GM19025 (cell line): ENCODE measurements at regions not wholly inside any gene's neighbourhood (a gene's known extent, or its start where the extent isn't known, plus 50 kb on each side); places are given as distances from the start of the nearest gene placed in this dataset.
"Not testable (repeated sequence)": the region's sequence is repeated elsewhere in the genome, so short reads cannot be mapped to it uniquely, and the experiment has no call there.

ENCODE experiments used
- ATAC-seq: cut with Tn5 transposase; IDR thresholded peaks from one replicate; pipeline ENCODE4 v1.9.1; 2021; ENCODE audit warnings: mild to moderate bottlenecking, low read depth, moderate library complexity; ENCODE audit not compliant: unreplicated experiment

GRCh38 chr1:229000187-229000586 lies 264.9 kb downstream of the RHOU start:
- ATAC-seq, result no peak

DNA sequence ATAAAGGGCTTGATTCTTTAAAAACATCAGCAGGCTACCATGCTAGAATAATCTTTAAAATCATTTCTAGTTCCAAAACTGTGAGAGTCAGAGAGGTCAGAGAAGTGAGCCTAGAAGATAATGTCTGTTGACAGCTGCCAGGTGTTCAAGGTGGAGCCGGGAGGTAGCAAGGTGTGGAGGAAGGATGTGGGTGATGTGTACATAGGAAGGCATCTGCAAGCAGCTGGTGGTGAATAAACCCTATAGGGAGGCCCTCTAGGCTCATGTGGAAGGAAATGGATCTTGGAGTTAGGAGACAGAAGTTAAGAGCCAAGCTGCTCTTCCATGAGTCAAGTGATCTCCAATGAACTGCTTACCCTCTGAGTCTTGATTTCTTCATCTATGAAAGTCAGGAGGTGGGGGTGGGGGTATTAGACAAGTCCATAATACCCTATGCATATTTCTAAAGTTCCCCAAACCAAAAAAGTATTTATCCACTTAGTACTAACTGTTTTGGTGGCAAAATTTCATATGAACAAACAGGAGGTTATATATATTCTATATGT lies 266.3 kb downstream of the RHOU start:
- ATAC-seq, result no peak

GRCh38 chr1:229002037-229002436 lies 266.8 kb downstream of the RHOU start:
- no peak for ATAC-seq

DNA sequence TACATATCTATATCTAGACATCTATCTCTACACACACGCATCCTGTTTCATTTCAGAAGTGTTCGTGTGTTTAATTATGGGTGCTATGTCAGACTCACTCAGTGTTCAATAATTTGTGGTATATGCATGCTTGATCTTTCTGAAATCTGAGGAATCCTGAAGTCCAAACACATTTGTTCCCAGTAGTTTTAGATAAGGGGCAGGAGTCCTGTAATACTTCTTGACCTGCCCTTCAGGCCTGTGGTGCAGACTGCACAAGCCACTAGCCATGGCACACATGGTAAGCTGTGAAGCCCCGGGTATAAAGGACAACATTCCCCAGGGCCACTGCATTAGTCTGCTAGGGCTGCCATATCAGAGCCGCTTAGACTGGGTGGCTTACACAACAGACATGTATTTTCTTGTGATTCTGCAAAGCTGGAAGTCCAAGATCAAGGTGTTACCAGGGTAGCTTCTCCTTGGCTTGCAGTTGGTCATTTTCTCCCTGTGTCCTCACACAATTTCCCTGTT lies 267.2 kb downstream of the RHOU start:
- ATAC-seq, result no peak

DNA sequence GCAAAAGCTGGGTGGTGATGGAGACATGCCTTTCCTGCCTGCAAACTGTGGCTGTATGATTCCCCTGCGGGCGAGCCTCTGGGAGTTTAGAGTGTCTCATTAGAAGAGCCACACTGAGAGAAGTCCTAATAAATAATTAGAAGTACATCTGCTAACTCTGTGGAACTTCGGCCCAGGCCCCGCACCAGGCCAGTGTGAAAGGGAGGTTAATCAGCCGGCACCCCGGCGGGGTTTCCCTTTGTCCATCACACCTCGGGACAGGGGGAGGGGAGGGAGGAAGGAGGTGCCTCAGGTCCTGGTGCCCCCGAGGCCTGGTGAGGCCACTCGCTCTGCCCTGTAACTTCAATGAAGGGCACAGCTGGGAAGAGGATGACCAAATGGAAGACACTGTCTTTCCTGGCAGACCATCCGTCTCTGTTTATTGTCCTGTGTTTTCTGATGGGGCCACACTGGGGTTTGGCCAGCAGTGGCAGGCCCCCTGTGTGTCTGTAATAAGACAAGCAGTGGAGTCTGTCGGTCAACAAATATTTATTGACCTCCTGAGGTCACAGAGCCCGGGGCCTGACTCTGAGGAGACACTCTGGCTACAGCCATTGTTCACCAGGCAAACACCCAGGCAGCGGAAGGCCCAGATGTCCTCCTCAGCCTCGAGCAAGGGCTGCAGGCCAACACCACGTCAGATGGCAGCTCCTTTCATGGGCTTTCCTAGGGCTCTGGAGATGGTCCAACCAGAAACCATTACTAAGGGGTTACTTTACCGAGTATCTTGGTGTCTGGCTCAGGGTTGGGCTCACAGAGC lies 267.5 kb upstream of the RAB4A start:
- no peak for ATAC-seq

DNA sequence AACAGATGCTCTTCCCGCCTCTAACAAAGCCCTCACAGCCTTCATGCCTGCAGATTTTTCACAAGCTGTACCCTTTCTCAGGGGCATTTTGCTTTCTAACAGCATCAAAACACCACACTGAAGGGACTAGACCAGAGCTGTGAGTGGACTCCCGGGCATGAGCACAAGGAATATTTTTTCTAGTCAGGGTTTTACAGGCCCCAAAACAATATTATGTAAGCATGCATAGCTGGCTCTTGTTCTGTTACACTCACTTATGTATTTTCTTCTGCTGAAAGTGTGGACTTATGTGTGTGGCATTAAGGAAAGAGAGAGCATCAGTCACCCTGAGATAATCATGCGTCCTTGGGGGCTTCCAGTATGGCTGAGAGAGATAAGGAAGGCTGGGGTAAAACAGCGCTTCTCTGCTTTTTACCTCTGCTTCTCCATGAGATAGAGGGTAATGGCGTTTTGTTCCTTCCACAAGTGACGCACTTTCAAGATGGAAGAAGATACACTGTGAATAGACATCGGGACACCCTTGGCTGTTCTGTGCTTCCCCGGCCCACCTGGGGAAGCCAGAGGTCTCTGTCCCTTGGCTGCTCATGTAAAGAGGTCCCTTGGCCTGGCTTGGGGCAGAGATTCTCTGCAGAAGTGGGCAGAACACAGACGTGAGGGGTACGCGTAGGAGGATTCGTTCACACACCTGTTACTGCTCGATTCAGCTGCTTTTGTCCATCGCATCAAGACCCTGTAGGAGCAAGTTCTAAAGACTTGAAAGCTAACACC lies 266.7 kb upstream of the RAB4A start:
- no peak for ATAC-seq

GRCh38 chr1:229005097-229005496 lies 265.8 kb upstream of the RAB4A start:
- no peak for ATAC-seq

GRCh38 chr1:229005556-229005955 lies 265.4 kb upstream of the RAB4A start:
- no peak for ATAC-seq

- ATAC-seq, result no peak
Measured at GRCh38 chr1:229006121-229006870, 264.6 kb upstream of the RAB4A start.

GRCh38 chr1:229007167-229007566 lies 263.7 kb upstream of the RAB4A start:
- ATAC-seq, result no peak

- ATAC-seq, result no peak
Measured at GRCh38 chr1:229007701-229008100, 263.2 kb upstream of the RAB4A start.

- not testable (repeated sequence) for ATAC-seq
Measured at GRCh38 chr1:229008347-229008746, 262.6 kb upstream of the RAB4A start.

DNA sequence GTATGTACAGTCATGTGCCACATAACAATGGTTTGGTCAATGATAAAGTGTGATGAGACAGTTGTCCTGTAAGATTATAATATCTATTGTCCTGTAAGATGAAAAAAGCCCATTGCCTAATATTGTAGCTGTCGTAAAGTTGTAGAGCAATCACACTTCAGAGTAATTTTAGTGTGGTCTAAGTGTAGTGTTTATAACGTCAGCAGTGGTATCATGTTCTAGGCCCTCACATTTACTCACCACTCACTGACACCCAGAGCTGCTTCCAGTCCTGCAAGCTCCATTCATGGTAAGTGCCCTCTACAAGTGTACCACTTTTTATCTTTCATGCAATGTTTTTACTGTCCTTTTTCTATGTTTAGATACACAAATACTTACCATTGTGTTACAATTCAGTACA lies 259.9 kb upstream of the RAB4A start:
- ATAC-seq, result no peak

GRCh38 chr1:229012823-229013222 lies 258.1 kb upstream of the RAB4A start:
- ATAC-seq, result no peak

GRCh38 chr1:229013981-229014380 lies 256.9 kb upstream of the RAB4A start:
- ATAC-seq, result no peak

- no peak for ATAC-seq
Measured at GRCh38 chr1:229015806-229016205, 255.1 kb upstream of the RAB4A start.

DNA sequence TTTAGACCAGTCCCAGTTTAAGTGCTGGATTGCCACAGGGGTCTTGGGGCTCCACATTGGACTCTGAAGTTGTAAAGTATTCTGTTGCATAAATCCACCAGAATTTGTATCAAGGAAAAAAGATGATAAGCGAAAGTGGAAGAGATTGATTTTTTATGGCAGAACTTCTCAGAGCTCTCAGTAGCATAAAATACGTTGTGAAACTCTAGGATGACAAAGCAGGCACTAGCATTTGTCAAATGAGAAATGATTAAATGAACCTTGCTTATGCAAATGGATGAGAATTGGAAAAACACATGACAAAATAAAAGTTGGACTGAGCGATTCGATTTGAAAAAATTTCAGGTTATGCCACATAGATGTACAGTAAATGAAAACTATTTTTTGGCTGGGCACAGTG lies 253.8 kb upstream of the RAB4A start:
- no peak for ATAC-seq

DNA sequence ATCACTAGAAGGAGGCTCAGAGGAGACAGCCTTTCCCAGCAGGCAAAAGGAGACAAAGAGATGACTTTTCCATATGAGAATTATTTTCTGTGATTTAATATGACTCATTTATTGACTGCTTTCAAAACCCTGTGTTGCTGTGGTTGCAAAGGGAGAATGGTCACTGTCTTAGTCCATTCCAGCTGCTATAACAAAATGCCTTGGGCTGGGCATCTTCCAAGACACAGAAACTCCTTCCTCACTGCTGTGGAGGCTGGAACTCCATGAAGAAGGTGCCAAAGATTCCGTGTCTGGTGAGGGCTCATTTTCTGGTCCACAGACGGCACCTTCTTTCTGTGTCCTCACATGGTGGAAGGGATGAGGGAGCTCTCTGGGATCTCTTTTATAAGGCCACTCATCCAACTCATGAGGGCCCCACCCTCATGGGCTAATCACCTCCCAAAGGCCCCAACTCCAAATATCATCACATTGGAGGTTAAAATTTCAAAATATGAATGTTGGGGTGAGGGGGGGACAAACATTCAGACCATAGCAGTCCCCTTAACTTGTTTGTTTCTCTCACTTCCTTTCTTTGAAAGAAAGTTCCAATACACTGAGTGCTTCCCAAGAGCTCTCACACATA lies 252.1 kb upstream of the RAB4A start:
- ATAC-seq, result no peak

DNA sequence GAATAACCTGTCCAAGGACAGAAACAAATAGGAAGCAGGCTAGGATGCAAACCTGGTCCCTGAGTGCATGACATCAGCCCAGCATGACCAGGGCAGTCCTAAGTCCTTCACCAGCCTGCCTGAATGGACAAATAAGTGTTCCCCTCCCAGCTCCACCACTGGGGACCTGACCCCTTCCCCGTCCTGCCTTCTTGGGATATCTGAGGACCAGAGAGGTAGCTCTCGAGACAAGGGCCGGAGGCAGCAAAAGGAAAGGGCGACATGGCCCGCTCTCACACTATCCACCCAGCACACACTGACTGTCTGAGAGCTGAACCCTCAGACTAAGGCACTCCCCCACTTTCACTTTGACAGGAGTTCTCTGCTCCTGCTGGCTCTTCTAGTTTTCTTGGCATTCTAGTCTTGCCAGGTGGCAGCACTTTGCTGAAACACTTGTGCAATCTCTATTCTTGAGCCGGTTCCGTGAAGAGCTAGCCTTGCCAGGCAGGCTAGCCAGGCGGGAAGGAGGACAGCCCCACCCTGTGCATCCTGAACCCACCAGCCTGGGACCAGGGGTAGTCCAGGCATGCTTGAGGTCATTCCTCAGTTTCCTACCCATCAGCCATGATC lies 251.1 kb upstream of the RAB4A start:
- ATAC-seq, result no peak

GRCh38 chr1:229021034-229021433 lies 249.9 kb upstream of the RAB4A start:
- ATAC-seq, result not testable (repeated sequence)
